ENCODE measurements at regions not wholly inside any gene's neighbourhood (a gene's known extent, or its start where the extent isn't known, plus 50 kb on each side); places are given as distances from the start of the nearest gene placed in this dataset.

DNA sequence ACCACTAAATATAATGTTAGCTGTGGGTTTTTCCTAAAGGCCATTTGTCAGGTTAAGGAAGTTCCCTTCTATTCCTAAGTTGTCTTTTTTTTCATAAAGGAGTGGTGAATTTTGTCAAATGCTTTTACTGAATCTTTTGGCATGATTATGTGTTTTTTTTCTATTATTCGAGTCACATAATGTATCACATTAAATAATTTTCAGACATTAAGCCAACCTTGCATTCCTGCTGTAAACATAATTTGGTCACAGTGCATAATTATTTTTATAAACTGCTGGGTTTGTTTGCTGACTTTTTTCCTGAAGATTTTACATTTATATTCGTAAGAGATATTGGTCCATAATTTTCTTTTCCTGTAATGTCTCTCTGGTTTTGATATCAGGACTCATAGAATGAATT lies 101.8 kb upstream of the SPRED1 start:
- Histone ChIP-seq H3K4me2 (ENCODE audit: insufficient read depth in 1 of 2, low read depth in 2 of 2, low read length in 2 of 2) (no peak overlapping the region), H3K79me2 (ENCODE audit: control insufficient read depth in 1 of 2, insufficient read depth in 2 of 2, low read length in 2 of 2) (no peaks in the 10 kb centered on the region), H4K8ac (ENCODE audit: extremely low read depth, insufficient read depth, low read length) (no peak overlapping the region), H3K4me3 (ENCODE audit: extremely low read depth in 1 of 4, insufficient read depth in 2 of 4, low read depth in 3 of 4, low read length in 4 of 4) (no peak overlapping the region), H3K23me2 (ENCODE audit: low read depth, low read length) (no peaks in the 10 kb centered on the region), H2BK120ac (replicated peaks; ENCODE audit: low read depth, low read length) (no peak overlapping the region), H3K9ac (replicated peaks in 1 of 4; ENCODE audit: extremely low read depth in 1 of 4, low read depth in 3 of 4, low read length in 3 of 4) (no peak overlapping the region), H2BK20ac (ENCODE audit: low read length) (no peak overlapping the region), H2AFZ (ENCODE audit: low read length) (no peak overlapping the region), H4K5ac (ENCODE audit: insufficient read length, low read depth, low read length) (no peak overlapping the region), H3K18ac (ENCODE audit: extremely low read depth, low read length) (no peak overlapping the region), H3K56ac (replicated peaks; ENCODE audit: insufficient read length, low read depth, low read length) (no peak overlapping the region), H2BK15ac (ENCODE audit: low read length) (no peak overlapping the region), H3K79me1 (ENCODE audit: low read depth, low read length) (no peaks in the 10 kb centered on the region), H2BK5ac (ENCODE audit: low read depth, low read length) (no peak overlapping the region), H2AK5ac (ENCODE audit: low read depth, low read length) (no peak overlapping the region), H3K9me3 (ENCODE audit: insufficient read depth in 2 of 2, low read depth in 1 of 2, low read length in 1 of 2) (peaks cover 0 to 6% of the 10 kb centered on the region in 2 experiments; a peak in 1 of 4 replicates), H3K14ac (ENCODE audit: insufficient read length) (no peak overlapping the region), H4K20me1 (replicated peaks in 1 of 2; ENCODE audit: control insufficient read depth in 1 of 2, insufficient read depth in 2 of 2, low read length in 2 of 2) (no peaks in the 10 kb centered on the region), H2BK12ac (ENCODE audit: low read depth, low read length) (no peak overlapping the region), H3K4ac (replicated peaks; ENCODE audit: insufficient read length, low read depth, low read length) (no peak overlapping the region), H3K4me1 (replicated peaks in 1 of 4; ENCODE audit: control insufficient read depth in 3 of 4, insufficient read depth in 4 of 4, low read length in 3 of 4) (no peaks in the 10 kb centered on the region), H4K91ac (replicated peaks; ENCODE audit: insufficient read length, low read length) (no peak overlapping the region), H3K36me3 (ENCODE audit: control insufficient read depth in 2 of 4, insufficient read depth in 4 of 4, low read length in 3 of 4) (no peaks in the 10 kb centered on the region), H3K27me3 (replicated peaks in 1 of 4; ENCODE audit: control insufficient read depth in 3 of 4, extremely low read depth in 1 of 4, insufficient read depth in 3 of 4, low read length in 3 of 4) (no peaks in the 10 kb centered on the region), H3K23ac (ENCODE audit: insufficient read length) (no peak overlapping the region), H3K27ac (ENCODE audit: low read depth, low read length) (no peak overlapping the region)
- ChIA-PET CTCF (ENCODE audit: partially characterized antibody) (interaction anchor here (0.6 kb wide), 1 partner anchor 268 kb away, joined by 4 read pairs; no protein-coding TSS in a partner anchor), POLR2A (ENCODE audit: partially characterized antibody) (interaction anchor here (0.7 kb wide), 1 partner anchor 176 kb away, joined by 3 read pairs; no protein-coding TSS in a partner anchor)
- 84% methylated on average over 2 of the region's 2 CpGs; no CpG with 5 or more reads in 1 of the 2 experiments for WGBS, 2 experiments (ENCODE audit: extremely low coverage in 1 of 2, insufficient coverage in 1 of 2, insufficient read length in 1 of 2, insufficient replicate concordance in 2 of 2, low coverage in 1 of 2, low lambda C conversion rate in 2 of 2, missing lambda C conversion rate in 1 of 2)
- DNase-seq (ENCODE audit: low read depth in 1 of 2, low spot score in 2 of 2) = no peak
- no peak for FAIRE-seq
- TF ChIP-seq TCF12 (IDR thresholded peaks at IDR 0.05; ENCODE audit: low read depth, low read length) (no peak), CREB1 (IDR thresholded peaks at IDR 0.05) (no peak), RNF2 (IDR thresholded peaks at IDR 0.05; ENCODE audit: borderline replicate concordance, low read depth, low read length, missing control alignments, poor library complexity, severe bottlenecking) (no peak)
- TF ChIP-seq, protein P1, sequence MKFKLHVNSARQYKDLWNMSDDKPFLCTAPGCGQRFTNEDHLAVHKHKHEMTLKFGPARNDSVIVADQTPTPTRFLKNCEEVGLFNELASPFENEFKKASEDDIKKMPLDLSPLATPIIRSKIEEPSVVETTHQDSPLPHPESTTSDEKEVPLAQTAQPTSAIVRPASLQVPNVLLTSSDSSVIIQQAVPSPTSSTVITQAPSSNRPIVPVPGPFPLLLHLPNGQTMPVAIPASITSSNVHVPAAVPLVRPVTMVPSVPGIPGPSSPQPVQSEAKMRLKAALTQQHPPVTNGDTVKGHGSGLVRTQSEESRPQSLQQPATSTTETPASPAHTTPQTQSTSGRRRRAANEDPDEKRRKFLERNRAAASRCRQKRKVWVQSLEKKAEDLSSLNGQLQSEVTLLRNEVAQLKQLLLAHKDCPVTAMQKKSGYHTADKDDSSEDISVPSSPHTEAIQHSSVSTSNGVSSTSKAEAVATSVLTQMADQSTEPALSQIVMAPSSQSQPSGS (IDR thresholded peaks at IDR 0.05; ENCODE audit: low read length) = no peak
